Peyer's patch (tissue), 4 donors: ENCODE measurements at regions not wholly inside any gene's neighbourhood (a gene's known extent, or its start where the extent isn't known, plus 50 kb on each side); places are given as distances from the start of the nearest gene placed in this dataset.

Experiments
- CTCF ChIP-seq, 6 experiments: fragments of 450-650 bp in 4 of 6; fragments of 200-600 bp in 2 of 6; sonication (generic) in 1 of 6; IDR thresholded peaks; one replicate each; pipeline ENCODE4 v1.5.1; 2017 to 2019; ENCODE audit warnings: antibody characterized with exemption in 6 of 6, mild to moderate bottlenecking in 3 of 6, moderate library complexity in 1 of 6
- POLR2A ChIP-seq, 2 donors: fragments of 450-650 bp; IDR thresholded peaks; one replicate each; pipeline ENCODE4 v1.5.1; 2017; ENCODE audit warnings: antibody characterized with exemption in 2 of 2, mild to moderate bottlenecking in 2 of 2, moderate library complexity in 2 of 2

DNA sequence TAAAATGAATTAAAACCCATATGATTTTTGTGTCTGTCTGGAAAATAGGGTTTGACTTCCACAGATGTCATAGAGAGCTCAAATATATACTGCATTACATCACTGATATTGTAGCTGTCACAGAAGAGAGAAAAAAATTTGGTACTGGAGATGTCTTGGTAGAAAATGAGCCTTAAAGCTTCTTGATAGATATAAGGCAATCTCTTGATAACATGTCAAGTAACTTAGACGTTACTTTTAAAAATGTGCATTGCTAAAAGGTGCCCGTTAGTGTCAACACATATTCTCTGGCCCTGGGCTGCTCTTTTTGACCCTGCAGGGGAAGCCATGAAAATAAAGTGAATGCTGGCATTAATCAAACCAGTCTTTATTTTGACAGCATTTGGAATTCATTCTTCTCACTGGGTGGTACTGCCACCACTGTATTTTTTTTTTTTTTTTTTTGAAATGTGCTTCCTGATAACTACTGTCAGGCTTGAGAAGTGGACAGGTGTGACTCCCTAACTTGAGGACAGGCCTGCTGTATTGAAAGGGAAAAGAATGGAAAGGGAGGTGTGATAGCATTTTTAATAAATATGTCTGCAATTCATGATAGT is 53.0 kb upstream of the RAPGEF2 start:
- TF ChIP-seq CTCF (IDR thresholded peaks at IDR 0.05) (no peak), POLR2A (IDR thresholded peaks at IDR 0.05) (no peak)
